NT2/D1 (cell line): ENCODE measurements at regions not wholly inside any gene's neighbourhood (a gene's known extent, or its start where the extent isn't known, plus 50 kb on each side); places are given as distances from the start of the nearest gene placed in this dataset.

Source experiments
- DNase-seq: peaks from one replicate; pipeline ENCODE4 v3.0.0-alpha.2; 2011; ENCODE audit warnings: low read depth, low spot score
- H3K27me3 ChIP-seq: 2 replicates; pipeline ENCODE4 v1.6.0; 2011; ENCODE audit warnings: mild to moderate bottlenecking; ENCODE audit not compliant: insufficient read length, insufficient read depth
- H3K36me3 ChIP-seq: 2 replicates; pipeline ENCODE4 v1.6.1; 2011; ENCODE audit warnings: mild to moderate bottlenecking, low read length, mixed read lengths; ENCODE audit not compliant: insufficient read depth, insufficient read length
- H3K4me1 ChIP-seq: 2 replicates; pipeline ENCODE4 v1.5.1; 2011; ENCODE audit not compliant: insufficient read depth, insufficient read length
- H3K4me3 ChIP-seq: 2 replicates; pipeline ENCODE4 v1.5.1; 2011; ENCODE audit warnings: low read depth; ENCODE audit not compliant: insufficient read length
- H3K9ac ChIP-seq: 2 replicates; pipeline ENCODE4 v1.6.0; 2011; ENCODE audit warnings: low read depth; ENCODE audit not compliant: insufficient read length
- H3K9me3 ChIP-seq: 2 replicates; pipeline ENCODE4 v1.5.1; 2011; ENCODE audit warnings: mild to moderate bottlenecking, low read length; ENCODE audit not compliant: insufficient read depth
- SUZ12 ChIP-seq: IDR thresholded peaks from 2 replicates; pipeline ENCODE4 v1.6.1; 2011; ENCODE audit not compliant: insufficient read length, insufficient read depth; ENCODE audit errors: extremely low read depth
- YY1 ChIP-seq: IDR thresholded peaks from 2 replicates; pipeline ENCODE4 v1.6.1; 2011; ENCODE audit not compliant: insufficient read length, insufficient read depth
- ZNF274 ChIP-seq: IDR thresholded peaks from 2 replicates; pipeline ENCODE4 v1.6.1; 2011; ENCODE audit warnings: mild to moderate bottlenecking, low read depth, low read length

- no peak overlapping the region for H3K4me3 ChIP-seq
- no peaks in the 10 kb centered on the region for H3K9me3 ChIP-seq
- H3K4me1 ChIP-seq, result no peaks in the 10 kb centered on the region
- no peaks in the 10 kb centered on the region for H3K27me3 ChIP-seq
- no peak for DNase-seq
- no peaks in the 10 kb centered on the region for H3K36me3 ChIP-seq
- H3K9ac ChIP-seq, result no peak overlapping the region
- TF ChIP-seq SUZ12 (no peak), YY1 (no peak), ZNF274 (no peak)
Observed at GRCh38 chr4:55727746-55728145, 91.6 kb upstream of the NMU start.

GRCh38 chr4:55729351-55730279 is 90.0 kb upstream of the EXOC1L start:
- TF ChIP-seq ZNF274, result no peak
- no peak for TF ChIP-seq SUZ12
- TF ChIP-seq YY1, result no peak
- no peak for DNase-seq

GRCh38 chr4:55730280-55730931 is 89.2 kb upstream of the EXOC1L start:
- no peaks in the 10 kb centered on the region for H3K36me3 ChIP-seq
- H3K9ac ChIP-seq, result no peak overlapping the region
- H3K9me3 ChIP-seq, result no peaks in the 10 kb centered on the region
- DNase-seq, result no peak
- TF ChIP-seq ZNF274, result no peak
- TF ChIP-seq SUZ12, result no peak
- no peak for TF ChIP-seq YY1
- no peak overlapping the region for H3K4me3 ChIP-seq
- H3K27me3 ChIP-seq, result no peaks in the 10 kb centered on the region
- H3K4me1 ChIP-seq, result no peaks in the 10 kb centered on the region

More at GRCh38 chr4:55729351-55730279, 90.0 kb upstream of the EXOC1L start:
- no peaks in the 10 kb centered on the region for H3K27me3 ChIP-seq
- H3K9ac ChIP-seq, result no peak overlapping the region
- no peak overlapping the region for H3K4me3 ChIP-seq
- H3K4me1 ChIP-seq, result no peaks in the 10 kb centered on the region
- no peaks in the 10 kb centered on the region for H3K36me3 ChIP-seq
- no peaks in the 10 kb centered on the region for H3K9me3 ChIP-seq

- Histone ChIP-seq H3K4me1 (no peaks in the 10 kb centered on the region), H3K36me3 (no peaks in the 10 kb centered on the region), H3K4me3 (no peak overlapping the region), H3K27me3 (no peaks in the 10 kb centered on the region), H3K9me3 (no peaks in the 10 kb centered on the region), H3K9ac (no peak overlapping the region)
- no peak for DNase-seq
- no peak for TF ChIP-seq YY1
- TF ChIP-seq ZNF274, result no peak
- TF ChIP-seq SUZ12, result no peak
Observed at GRCh38 chr4:55731959-55732358, 87.6 kb upstream of the EXOC1L start.

GRCh38 chr4:55732864-55733263 is 86.7 kb upstream of the EXOC1L start:
- Histone ChIP-seq H3K36me3 (no peaks in the 10 kb centered on the region), H3K9ac (no peak overlapping the region), H3K27me3 (no peaks in the 10 kb centered on the region), H3K4me3 (no peak overlapping the region), H3K4me1 (no peaks in the 10 kb centered on the region), H3K9me3 (no peaks in the 10 kb centered on the region)
- TF ChIP-seq YY1 (no peak), SUZ12 (no peak), ZNF274 (no peak)
- no peak for DNase-seq

- TF ChIP-seq SUZ12 (no peak), YY1 (no peak), ZNF274 (no peak)
- Histone ChIP-seq H3K4me1 (no peaks in the 10 kb centered on the region), H3K9me3 (no peaks in the 10 kb centered on the region), H3K36me3 (no peaks in the 10 kb centered on the region), H3K9ac (no peak overlapping the region), H3K4me3 (no peak overlapping the region), H3K27me3 (no peaks in the 10 kb centered on the region)
- DNase-seq, result no peak
Observed at GRCh38 chr4:55733932-55734331, 85.7 kb upstream of the EXOC1L start.

GRCh38 chr4:55736605-55737183 is 82.9 kb upstream of the EXOC1L start:
- H3K4me3 ChIP-seq, result no peak overlapping the region
- no peak for TF ChIP-seq YY1
- no peak for TF ChIP-seq SUZ12
- TF ChIP-seq ZNF274, result no peak
- DNase-seq, result no peak
- no peaks in the 10 kb centered on the region for H3K36me3 ChIP-seq
- H3K27me3 ChIP-seq, result no peaks in the 10 kb centered on the region
- no peaks in the 10 kb centered on the region for H3K4me1 ChIP-seq
- no peak overlapping the region for H3K9ac ChIP-seq
- no peaks in the 10 kb centered on the region for H3K9me3 ChIP-seq
